ENCODE measurements at regions not wholly inside any gene's neighbourhood (a gene's known extent, or its start where the extent isn't known, plus 50 kb on each side); places are given as distances from the start of the nearest gene placed in this dataset.

DNA sequence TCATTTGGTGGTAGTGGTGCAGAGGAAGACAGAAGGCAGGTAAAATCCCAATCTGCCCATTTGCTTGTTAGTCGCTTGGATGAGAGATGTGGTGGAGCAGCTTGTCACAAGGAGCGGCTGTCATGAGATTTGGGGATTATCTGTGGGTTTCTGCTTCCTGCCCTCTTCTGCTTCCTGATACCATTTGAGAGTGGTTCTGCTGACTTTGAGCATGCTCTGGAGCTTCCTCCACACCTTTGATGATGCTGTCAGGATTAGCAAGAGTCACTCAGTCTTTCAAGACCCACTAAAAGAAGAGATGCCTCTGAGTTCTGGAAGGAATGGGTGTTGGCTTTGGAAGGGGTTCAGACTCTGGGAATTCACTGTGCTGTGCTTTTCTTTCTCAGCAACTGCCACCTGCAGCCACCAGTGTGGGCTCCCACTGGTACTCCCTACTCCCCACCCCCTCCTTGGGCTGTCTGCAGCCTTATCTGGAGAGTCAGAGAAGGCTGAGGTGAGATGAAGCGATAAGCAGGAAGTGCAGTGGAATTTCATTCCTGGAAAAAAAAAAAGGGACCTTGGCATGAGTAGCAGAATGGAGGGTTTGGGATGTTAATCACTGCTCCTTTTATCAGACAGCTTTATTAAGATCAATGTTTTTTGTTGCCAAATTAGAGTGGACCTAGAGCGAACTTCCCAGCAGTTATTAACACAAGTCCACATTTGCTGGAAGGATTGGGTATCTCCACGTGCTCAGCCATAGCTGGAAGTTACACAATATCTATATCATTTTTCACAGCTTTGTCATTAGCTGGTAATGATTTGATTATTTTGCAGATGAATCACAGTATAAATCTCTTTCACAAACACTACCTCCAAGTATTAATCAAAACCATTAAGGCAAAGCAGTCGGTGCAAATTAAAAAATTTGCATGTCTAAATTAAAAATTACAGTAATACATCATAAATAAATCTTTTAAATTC, 233.0 kb upstream of the SATB1 start:
- no peak for TF ChIP-seq ZEB2 (tag by site-specific recombination; IDR thresholded peaks at IDR 0.05)
- no peak for TF ChIP-seq ZSCAN30 (tag by site-specific recombination; IDR thresholded peaks at IDR 0.05)
- no peak for TF ChIP-seq ZXDB (tag by site-specific recombination; IDR thresholded peaks at IDR 0.05)
- no peak for TF ChIP-seq ZBTB7A (tag by site-specific recombination; IDR thresholded peaks at IDR 0.05; ENCODE audit: low read depth)
- no peak for TF ChIP-seq ZBTB20 (tag by site-specific recombination; IDR thresholded peaks at IDR 0.05)
- no peak for TF ChIP-seq CTCF (tag by site-specific recombination; IDR thresholded peaks at IDR 0.05)
- no peak for TF ChIP-seq ZNF747 (tag by site-specific recombination; IDR thresholded peaks at IDR 0.05)
- TF ChIP-seq ZNF114 (tag by site-specific recombination; IDR thresholded peaks at IDR 0.05), result no peak
- no peak for TF ChIP-seq PATZ1 (tag by site-specific recombination; IDR thresholded peaks at IDR 0.05)
- no peak for TF ChIP-seq ZNF660 (tag by site-specific recombination; IDR thresholded peaks at IDR 0.05)
- no peak for TF ChIP-seq ZNF449 (tag by site-specific recombination; IDR thresholded peaks at IDR 0.05)

Measured in HEK293 (cell line).